Activated effector memory CD4-positive, alpha-beta T cell treated with anti-CD3 and anti-CD28 coated beads, Interleukin-2, amount 50 U/mL, for 16 hours (primary cell): ENCODE measurements at regions not wholly inside any gene's neighbourhood (a gene's known extent, or its start where the extent isn't known, plus 50 kb on each side); places are given as distances from the start of the nearest gene placed in this dataset.
A peak's percentile ranks its signal among the peaks of the same experiment; 100 is the strongest.

Source experiments
- DNase-seq: peaks from one replicate; pipeline ENCODE4 v3.0.0-alpha.2; 2020

DNA sequence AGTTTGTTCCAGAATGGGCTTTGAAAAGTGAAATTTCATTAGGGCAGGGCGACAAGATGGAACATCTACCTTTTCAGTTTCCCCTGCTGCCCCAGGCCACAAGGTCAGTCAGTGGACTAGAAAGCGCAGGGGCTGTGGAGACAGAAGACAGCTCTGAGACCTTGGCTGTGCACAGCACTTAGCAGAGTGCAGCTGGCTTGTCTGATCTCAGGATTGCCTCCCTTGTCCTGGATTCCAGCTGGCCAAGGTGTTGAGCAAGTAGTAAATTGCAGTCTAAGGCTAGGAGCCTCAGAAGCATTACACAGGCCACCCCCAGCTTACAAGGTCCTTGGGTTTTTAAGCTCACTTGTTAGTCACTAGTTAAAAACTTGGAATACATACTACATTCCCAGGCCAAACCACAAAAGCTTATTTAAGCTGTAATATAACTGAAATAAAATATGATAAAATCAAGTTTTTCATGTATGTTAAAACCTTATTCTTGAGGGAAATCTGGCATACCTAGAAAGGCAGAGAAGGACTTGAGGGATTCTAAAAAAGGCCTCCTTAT, 67.3 kb upstream of the NPY start:
- no peak for DNase-seq

DNA sequence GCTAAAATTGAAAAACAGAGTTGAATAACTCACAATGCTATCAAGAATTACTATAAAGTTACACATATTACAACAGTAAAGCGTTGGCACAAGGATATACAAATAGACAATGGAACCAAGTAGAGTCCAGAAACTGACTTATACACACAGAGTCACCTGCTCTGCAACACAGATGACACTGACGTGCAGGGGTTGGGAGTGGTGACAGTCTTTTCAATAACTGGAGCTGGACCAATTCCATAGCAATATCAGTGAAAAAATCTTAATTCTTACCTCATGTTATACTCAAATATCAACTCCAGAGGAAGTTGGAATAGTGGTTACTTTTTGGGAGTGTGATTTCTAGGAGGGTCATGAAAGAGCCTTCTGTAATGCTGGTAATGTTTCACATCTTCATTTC, 62.5 kb upstream of the NPY start:
- no peak for DNase-seq

DNA sequence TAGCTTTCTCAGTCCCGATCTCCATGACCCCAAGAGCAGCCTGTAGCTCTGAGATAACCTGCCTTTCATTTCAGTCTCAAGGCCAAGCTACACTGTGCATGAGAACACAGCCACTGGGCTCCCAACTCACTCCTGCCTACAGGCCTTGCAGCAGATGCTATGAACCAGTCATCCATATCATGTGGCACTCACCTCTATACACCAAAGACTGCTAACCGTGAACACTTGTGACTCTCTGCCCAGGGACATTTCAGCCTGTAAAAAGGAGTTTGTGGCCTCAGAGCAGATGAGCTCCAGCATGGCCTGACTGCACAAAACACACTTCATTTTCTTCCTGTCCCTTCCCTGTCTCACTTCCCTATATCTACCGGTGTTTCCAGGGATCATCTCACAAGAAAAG, 56.9 kb upstream of the NPY start:
- no peak for DNase-seq

DNA sequence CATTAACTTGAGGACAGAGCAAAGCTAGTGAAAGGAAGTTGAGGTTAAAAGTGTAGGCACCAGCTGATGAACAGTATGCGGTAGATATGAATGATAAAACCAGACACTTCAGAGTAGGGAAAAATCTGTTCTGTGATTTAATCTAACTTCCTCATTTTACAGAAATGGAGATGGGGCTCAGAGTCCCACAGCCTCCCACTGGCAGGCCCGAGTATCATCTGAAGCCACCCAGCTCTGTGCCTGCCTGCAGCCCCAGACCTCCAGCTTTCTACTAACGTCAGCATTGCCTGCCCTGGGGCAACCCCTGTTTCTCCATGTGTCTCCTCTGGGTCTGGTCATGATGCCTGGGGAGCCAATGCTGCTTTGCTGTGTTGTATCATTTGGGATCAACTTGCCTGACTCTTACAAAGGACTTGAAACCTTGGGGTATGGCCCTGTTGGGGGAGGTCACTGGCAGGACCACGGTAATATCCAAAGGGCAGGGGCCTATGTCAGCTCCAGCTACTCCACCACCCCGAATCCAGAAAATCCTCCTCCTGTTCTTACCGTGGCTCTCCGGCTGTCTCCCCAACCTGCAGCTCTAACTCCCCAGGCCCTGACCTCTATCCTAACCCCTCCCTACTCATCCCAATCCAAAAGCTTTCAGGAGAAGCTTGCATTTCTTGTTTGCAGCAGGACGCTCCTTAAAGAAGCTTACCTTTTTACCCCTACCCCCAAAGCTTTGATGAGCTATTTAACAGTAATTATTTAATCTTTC, 56.2 kb upstream of the NPY start:
- peak; percentile 73 for DNase-seq

DNA sequence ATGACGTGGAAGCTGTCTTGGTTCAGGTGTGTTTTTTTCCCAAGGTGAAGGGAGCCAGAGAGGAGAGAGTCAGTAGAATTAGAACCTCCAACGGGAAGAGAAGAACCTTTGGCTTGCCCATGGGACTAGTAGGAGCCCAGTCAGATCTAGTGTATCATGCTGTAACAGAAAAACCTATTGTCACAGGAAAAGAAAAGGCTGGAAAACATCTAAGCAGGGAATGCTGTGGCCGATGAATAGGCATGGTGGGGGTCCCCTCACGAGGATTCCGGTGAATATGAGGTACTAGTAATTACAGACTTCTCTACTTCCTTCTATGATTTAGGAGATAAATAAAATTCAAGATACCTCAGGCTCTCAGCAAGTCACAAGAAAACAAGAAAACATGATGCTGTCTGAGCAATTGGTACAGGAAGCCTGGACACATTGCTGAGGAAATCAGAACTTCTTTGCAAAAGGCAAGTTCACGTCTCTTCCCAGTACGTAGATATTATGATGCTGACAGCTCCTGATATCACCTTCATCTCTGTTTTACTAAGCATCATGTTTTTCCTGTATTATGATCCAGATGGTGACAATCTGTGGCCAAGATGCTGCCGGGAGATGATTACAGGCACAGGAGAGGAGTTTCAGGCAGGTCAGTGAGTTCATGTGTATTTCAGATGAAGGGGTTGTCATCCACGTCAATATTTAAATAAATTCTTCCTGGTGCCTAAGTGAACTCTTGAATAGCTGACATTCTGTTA, 54.3 kb upstream of the NPY start:
- no peak for DNase-seq

DNA sequence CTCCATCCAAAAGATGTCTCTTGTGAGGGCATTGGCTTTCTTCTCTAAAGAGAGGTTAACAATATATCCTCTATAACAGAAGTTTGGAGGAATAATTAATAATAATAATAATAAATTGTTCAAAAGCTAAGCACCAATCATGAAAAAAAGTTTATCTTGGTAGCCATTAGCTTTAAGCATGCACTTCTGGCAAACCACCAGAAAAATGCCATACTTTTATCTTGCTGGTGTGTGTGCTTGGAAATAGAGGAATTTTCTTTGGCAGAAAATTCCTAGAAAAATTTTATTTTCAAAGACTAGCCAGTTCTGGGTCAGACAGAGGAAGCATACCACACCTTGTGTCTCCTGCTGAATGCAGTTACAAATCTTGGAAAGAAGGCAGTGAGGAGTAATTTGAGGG, 52.5 kb upstream of the NPY start:
- no peak for DNase-seq

DNA sequence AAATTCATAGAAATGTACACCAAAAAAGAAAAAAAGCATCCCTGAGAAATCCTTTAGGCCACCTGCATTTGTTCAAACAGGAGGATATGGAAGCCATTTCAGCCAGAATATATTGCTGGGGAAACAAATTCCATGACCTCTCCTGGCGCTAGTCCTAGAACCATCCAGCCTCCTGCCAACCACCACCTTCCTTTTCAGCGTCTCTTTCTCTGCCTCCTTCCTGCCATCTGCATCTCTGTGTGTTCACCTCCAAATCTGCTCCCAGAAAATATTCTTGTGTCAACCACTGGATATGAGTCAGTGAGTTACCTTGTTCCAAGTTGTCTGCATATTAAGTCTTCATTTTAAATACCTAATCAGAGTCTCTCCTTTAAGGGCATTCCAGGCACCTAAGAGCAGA, 50.6 kb upstream of the NPY start:
- no peak for DNase-seq
